GM18507 (cell line): ENCODE measurements at regions not wholly inside any gene's neighbourhood (a gene's known extent, or its start where the extent isn't known, plus 50 kb on each side); places are given as distances from the start of the nearest gene placed in this dataset.
"Not testable (repeated sequence)": the region's sequence is repeated elsewhere in the genome, so short reads cannot be mapped to it uniquely, and the experiment has no call there.

ENCODE experiments used
- DNase-seq: peaks from one replicate; pipeline ENCODE4 v3.0.0; 2011; ENCODE audit warnings: low read depth; ENCODE audit not compliant: insufficient read length; ENCODE audit errors: extremely low spot score
- FAIRE-seq: peaks from 2 replicates; lab custom pipeline; 2011; peaks lifted over from hg19 to GRCh38; lab: Jason Lieb, UNC

GRCh38 chr1:82388679-82389078, 587.9 kb downstream of the ADGRL2 start:
- DNase-seq (no peak), FAIRE-seq (no peak)

DNA sequence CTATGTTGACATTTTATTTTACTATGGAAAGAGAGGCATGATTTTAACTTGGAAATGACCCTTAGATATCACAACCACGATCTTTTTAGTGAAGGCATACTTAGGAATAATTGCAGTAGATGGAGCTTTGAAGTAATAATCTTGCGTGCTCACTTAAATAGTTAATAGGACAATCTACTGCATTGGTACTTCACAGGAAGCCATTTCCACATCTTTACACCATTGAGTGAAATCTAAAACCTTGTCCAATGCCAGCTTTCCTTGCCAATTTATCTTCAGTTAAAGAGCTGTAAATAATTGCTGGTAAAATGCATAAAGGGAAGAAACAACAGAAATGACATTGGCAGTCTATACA, 586.3 kb downstream of the ADGRL2 start:
- no peak for FAIRE-seq
- no peak for DNase-seq

GRCh38 chr1:82386365-82387011, 585.8 kb downstream of the ADGRL2 start:
- no peak for DNase-seq
- no peak for FAIRE-seq

GRCh38 chr1:82384776-82385175, 584.0 kb downstream of the ADGRL2 start:
- FAIRE-seq: no peak
- DNase-seq: no peak

DNA sequence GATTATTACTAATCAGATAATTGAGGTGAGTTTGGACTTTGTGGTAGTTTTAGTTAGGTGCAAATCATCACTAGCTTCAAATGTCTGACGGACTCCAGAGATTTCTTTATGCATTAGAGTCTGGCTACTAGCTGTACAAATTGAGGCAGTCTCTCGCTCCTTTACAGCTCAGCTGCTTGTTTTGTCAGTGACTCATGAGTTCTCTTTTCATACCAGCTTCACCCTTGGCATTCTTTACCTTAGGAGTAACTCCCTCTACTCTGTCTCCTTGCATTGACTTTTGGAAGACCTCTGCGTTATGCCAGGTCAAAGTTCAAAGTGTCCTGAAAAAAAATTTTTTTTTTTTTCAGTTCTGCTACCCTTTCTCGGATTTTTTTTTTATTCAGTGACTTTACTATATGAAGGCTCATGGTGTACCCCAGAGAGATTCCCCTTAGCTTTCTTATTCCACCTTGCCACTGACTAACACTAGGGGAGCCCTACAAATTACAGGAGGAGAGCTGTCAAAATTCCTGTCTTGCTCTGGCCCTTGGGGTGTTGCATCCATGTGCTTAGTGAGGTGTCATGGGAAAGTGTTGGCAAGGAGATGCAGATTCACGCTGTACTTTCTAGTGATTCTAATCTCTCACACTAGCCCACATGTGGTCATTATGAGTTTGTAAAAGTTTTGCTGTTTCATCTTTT, 576.6 kb downstream of the ADGRL2 start:
- FAIRE-seq (no peak), DNase-seq (no peak)

GRCh38 chr1:82373710-82374109, 573.0 kb downstream of the ADGRL2 start:
- DNase-seq: no peak
- no peak for FAIRE-seq

GRCh38 chr1:82371844-82372498, 571.2 kb downstream of the ADGRL2 start:
- FAIRE-seq (no peak), DNase-seq (no peak)

- DNase-seq (no peak), FAIRE-seq (no peak)
Measured at GRCh38 chr1:82367456-82367855, 566.7 kb downstream of the ADGRL2 start.

GRCh38 chr1:82366689-82367088, 566.0 kb downstream of the ADGRL2 start:
- DNase-seq (no peak), FAIRE-seq (no peak)

GRCh38 chr1:82359541-82359940, 558.8 kb downstream of the ADGRL2 start:
- DNase-seq, FAIRE-seq: not testable (repeated sequence)

GRCh38 chr1:82358706-82359105, 558.0 kb downstream of the ADGRL2 start:
- not testable (repeated sequence) for DNase-seq, FAIRE-seq

DNA sequence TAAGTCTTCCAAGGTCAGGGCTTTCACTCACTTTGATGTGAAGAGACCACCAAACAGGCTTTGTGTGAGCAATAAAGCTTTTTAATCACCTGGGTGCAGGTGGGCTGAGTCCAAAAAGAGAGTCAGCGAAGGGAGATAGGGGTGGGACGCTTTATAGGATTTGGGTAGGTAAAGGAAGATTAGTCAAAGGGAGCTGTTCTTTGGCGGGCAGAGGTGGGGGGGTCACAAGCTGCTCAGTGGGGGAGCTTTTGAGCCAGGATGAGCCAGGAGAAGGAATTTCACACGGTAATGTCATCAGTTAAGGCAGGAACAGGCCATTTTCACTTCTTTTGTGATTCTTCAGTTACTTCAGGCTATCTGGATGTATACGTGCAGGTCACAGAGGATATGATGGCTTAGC, 553.8 kb downstream of the ADGRL2 start:
- DNase-seq, FAIRE-seq: not testable (repeated sequence)

- no peak for FAIRE-seq
Measured at GRCh38 chr1:82348487-82348886, 547.8 kb downstream of the ADGRL2 start.

GRCh38 chr1:82346141-82346540, 545.4 kb downstream of the ADGRL2 start:
- DNase-seq (no peak), FAIRE-seq (no peak)

More at GRCh38 chr1:82348487-82348886, 547.8 kb downstream of the ADGRL2 start:
- no peak for DNase-seq

GRCh38 chr1:82343381-82343780, 542.6 kb downstream of the ADGRL2 start:
- DNase-seq (no peak), FAIRE-seq (no peak)

GRCh38 chr1:82337635-82338034, 536.9 kb downstream of the ADGRL2 start:
- FAIRE-seq: no peak

GRCh38 chr1:82330330-82330729, 529.6 kb downstream of the ADGRL2 start:
- DNase-seq: no peak
- no peak for FAIRE-seq

More at GRCh38 chr1:82337635-82338034, 536.9 kb downstream of the ADGRL2 start:
- DNase-seq: no peak

DNA sequence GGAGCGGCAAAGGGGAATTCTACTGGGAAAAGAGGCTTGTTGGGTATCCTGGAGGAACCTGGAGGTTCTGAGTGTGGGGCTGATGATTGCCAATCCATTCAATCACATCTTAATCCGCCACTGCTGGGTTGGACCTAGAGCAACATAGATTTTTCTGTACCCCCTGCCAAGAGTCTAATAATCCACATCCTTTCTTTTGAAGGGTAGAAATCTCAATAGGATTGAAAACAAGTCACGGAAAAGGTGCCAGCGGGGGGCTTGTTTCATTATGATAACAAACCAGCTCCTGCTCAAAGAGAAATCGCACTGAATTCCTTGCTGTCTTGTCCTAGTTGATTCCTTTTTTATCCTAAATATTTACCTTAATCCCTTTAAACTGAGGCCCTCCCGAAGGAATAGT, 528.5 kb downstream of the ADGRL2 start:
- DNase-seq: no peak
- no peak for FAIRE-seq

DNA sequence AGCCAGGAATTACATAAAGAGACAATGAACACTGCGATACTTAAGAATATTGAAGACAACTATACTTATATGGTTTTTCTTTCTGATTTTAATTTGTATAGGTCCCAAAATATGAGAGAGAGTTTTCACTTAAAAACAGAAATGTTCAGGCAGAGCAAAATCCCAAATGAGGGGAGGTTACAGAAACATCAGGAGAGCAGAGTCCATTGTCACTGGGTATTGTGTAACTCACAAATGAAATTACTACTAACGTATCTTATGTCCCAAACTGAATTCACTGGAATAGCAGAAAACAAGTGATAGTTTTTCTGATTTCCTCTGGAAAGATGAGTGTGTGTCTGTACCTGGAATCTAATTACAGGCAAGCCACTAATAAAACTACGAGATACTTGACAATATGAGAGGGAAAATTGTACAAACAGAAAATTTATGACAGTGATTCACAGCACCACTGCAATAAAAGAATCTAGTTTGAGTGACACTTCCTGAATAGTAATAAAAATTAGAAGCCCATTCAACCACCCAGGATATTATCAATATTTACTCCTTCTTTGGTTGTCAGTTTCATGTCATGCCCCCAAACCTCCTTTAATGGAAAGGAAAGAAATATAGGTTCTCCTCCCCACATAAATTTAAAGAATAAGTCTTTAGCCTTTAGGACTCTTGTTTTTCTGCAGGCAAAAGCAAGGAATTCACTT, 522.6 kb downstream of the ADGRL2 start:
- DNase-seq: no peak
- no peak for FAIRE-seq

GRCh38 chr1:82321794-82322193, 521.1 kb downstream of the ADGRL2 start:
- FAIRE-seq: no peak

More at GRCh38 chr1:82321794-82322193, 521.1 kb downstream of the ADGRL2 start:
- DNase-seq: no peak
